T47D (cell line): ENCODE measurements at regions not wholly inside any gene's neighbourhood (a gene's known extent, or its start where the extent isn't known, plus 50 kb on each side); places are given as distances from the start of the nearest gene placed in this dataset.

Experiments used
- DNase-seq, 2 experiments: peaks; one replicate each; pipeline versions ENCODE4 v3.0.0 to v3.0.0-alpha.2; 2011 to 2012; ENCODE audit warnings: low read depth in 1 of 2, low spot score in 1 of 2
- JUND ChIP-seq: IDR thresholded peaks from 2 replicates; pipeline ENCODE4 v1.6.1; 2012; ENCODE audit warnings: low read depth
- in situ Hi-C: cut with HindIII; loops from 2 replicates; pipeline ENCODE4 v1.10.0; 2016; ENCODE audit warnings: low sequenced_read_pairs, low pct_unique_long_range_greater_than_20kb

GRCh38 chr12:89250636-89251035, 101.7 kb downstream of the DUSP6 start:
- no peak for TF ChIP-seq JUND
- in situ Hi-C loops, result no loop called here
- DNase-seq, result no peak

- no peak for TF ChIP-seq JUND
- in situ Hi-C loops, result no loop called here
These were observed 102.1 kb downstream of the DUSP6 start for GRCh38 chr12:89250213-89250612.

GRCh38 chr12:89247967-89248366, 104.3 kb downstream of the DUSP6 start:
- DNase-seq, result no peak
- TF ChIP-seq JUND, result no peak
- in situ Hi-C loops, result no loop called here

More at GRCh38 chr12:89250213-89250612, 102.1 kb downstream of the DUSP6 start:
- DNase-seq, result no peak

- peak in 1 of 2 experiments; percentile 63 for DNase-seq
- TF ChIP-seq JUND, result no peak
These were observed 104.8 kb downstream of the DUSP6 start for GRCh38 chr12:89247541-89247942.

GRCh38 chr12:89245090-89245489, 107.2 kb downstream of the DUSP6 start:
- DNase-seq, result no peak
- no peak for TF ChIP-seq JUND
- in situ Hi-C loops, result no loop called here

More at GRCh38 chr12:89247541-89247942, 104.8 kb downstream of the DUSP6 start:
- in situ Hi-C loops, result no loop called here

GRCh38 chr12:89244536-89244935, 107.8 kb downstream of the DUSP6 start:
- no peak for DNase-seq
- in situ Hi-C loops, result no loop called here

GRCh38 chr12:89243771-89244170, 108.5 kb downstream of the DUSP6 start:
- DNase-seq, result no peak
- TF ChIP-seq JUND, result no peak
- in situ Hi-C loops, result no loop called here

More at GRCh38 chr12:89244536-89244935, 107.8 kb downstream of the DUSP6 start:
- TF ChIP-seq JUND, result no peak

- no peak for DNase-seq
- no peak for TF ChIP-seq JUND
- in situ Hi-C loops, result no loop called here
These were observed 112.8 kb downstream of the DUSP6 start for GRCh38 chr12:89239534-89239933.

- TF ChIP-seq JUND, result no peak
- DNase-seq, result no peak
- in situ Hi-C loops, result no loop called here
These were observed 113.7 kb downstream of the DUSP6 start for GRCh38 chr12:89238593-89238992.

- TF ChIP-seq JUND, result no peak
- DNase-seq, result no peak
- in situ Hi-C loops, result no loop called here
These were observed 114.5 kb downstream of the DUSP6 start for GRCh38 chr12:89237763-89238162.

- TF ChIP-seq JUND, result peak; percentile 82
- in situ Hi-C loops, result no loop called here
- DNase-seq, result peak; percentile 16 to 93
These were observed 115.4 kb downstream of the DUSP6 start for GRCh38 chr12:89236748-89237383.

- in situ Hi-C loops, result no loop called here
- no peak for DNase-seq
- no peak for TF ChIP-seq JUND
These were observed 116.1 kb downstream of the DUSP6 start for GRCh38 chr12:89236237-89236636.

- no peak for DNase-seq
- no peak for TF ChIP-seq JUND
- in situ Hi-C loops, result no loop called here
These were observed 116.9 kb downstream of the DUSP6 start for GRCh38 chr12:89235189-89235993.
